ENCODE measurements at regions not wholly inside any gene's neighbourhood (a gene's known extent, or its start where the extent isn't known, plus 50 kb on each side); places are given as distances from the start of the nearest gene placed in this dataset.
"Not testable (repeated sequence)": the region's sequence is repeated elsewhere in the genome, so short reads cannot be mapped to it uniquely, and the experiment has no call there.

DNA sequence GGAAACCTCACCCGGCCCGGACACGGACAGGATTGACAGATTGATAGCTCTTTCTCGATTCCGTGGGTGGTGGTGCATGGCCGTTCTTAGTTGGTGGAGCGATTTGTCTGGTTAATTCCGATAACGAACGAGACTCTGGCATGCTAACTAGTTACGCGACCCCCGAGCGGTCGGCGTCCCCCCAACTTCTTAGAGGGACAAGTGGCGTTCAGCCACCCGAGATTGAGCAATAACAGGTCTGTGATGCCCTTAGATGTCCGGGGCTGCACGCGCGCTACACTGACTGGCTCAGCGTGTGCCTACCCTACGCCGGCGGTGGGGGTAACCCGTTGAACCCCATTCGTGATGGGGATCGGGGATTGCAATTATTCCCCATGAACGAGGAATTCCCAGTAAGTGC, 2266.3 kb upstream of the TPTE start:
- TF ChIP-seq POLR2A (IDR thresholded peaks at IDR 0.05), result not testable (repeated sequence)
- TF ChIP-seq, protein P1, sequence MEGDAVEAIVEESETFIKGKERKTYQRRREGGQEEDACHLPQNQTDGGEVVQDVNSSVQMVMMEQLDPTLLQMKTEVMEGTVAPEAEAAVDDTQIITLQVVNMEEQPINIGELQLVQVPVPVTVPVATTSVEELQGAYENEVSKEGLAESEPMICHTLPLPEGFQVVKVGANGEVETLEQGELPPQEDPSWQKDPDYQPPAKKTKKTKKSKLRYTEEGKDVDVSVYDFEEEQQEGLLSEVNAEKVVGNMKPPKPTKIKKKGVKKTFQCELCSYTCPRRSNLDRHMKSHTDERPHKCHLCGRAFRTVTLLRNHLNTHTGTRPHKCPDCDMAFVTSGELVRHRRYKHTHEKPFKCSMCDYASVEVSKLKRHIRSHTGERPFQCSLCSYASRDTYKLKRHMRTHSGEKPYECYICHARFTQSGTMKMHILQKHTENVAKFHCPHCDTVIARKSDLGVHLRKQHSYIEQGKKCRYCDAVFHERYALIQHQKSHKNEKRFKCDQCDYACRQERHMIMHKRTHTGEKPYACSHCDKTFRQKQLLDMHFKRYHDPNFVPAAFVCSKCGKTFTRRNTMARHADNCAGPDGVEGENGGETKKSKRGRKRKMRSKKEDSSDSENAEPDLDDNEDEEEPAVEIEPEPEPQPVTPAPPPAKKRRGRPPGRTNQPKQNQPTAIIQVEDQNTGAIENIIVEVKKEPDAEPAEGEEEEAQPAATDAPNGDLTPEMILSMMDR (IDR thresholded peaks at IDR 0.05), result not testable (repeated sequence)

Measured in Peyer's patch (tissue), 4 donors.